ENCODE measurements at regions not wholly inside any gene's neighbourhood (a gene's known extent, or its start where the extent isn't known, plus 50 kb on each side); places are given as distances from the start of the nearest gene placed in this dataset.

- DNase-seq = no peak
Measured at GRCh38 chr15:31456354-31457060, 129.9 kb downstream of the KLF13 start.

- DNase-seq = no peak
Measured at GRCh38 chr15:31457161-31457560, 130.5 kb downstream of the KLF13 start.

GRCh38 chr15:31457631-31458526 is 131.2 kb downstream of the KLF13 start:
- DNase-seq = no peak

- DNase-seq = no peak
Measured at GRCh38 chr15:31458596-31459399, 132.2 kb downstream of the KLF13 start.

GRCh38 chr15:31459400-31459748 is 132.7 kb downstream of the KLF13 start:
- DNase-seq = no peak

GRCh38 chr15:31461375-31461774 is 134.7 kb downstream of the KLF13 start:
- DNase-seq = no peak

GRCh38 chr15:31461911-31462480 is 135.4 kb downstream of the KLF13 start:
- no peak for DNase-seq

- no peak for DNase-seq
Measured at GRCh38 chr15:31463521-31464102, 137.0 kb downstream of the KLF13 start.

- no peak for DNase-seq
Measured at GRCh38 chr15:31464216-31465082, 137.8 kb downstream of the KLF13 start.

GRCh38 chr15:31465083-31465955 is 138.7 kb downstream of the KLF13 start:
- DNase-seq = no peak

GRCh38 chr15:31467361-31467760 is 140.7 kb downstream of the KLF13 start:
- DNase-seq = no peak

GRCh38 chr15:31468911-31469785 is 142.5 kb downstream of the KLF13 start:
- no peak for DNase-seq

GRCh38 chr15:31469786-31470525 is 143.3 kb downstream of the KLF13 start:
- no peak for DNase-seq

- DNase-seq = no peak
Measured at GRCh38 chr15:31470756-31471155, 144.1 kb downstream of the KLF13 start.

GRCh38 chr15:31471731-31472430 is 145.2 kb downstream of the KLF13 start:
- no peak for DNase-seq

GRCh38 chr15:31472636-31473384 is 146.2 kb downstream of the KLF13 start:
- DNase-seq = no peak

GRCh38 chr15:31473385-31474058 is 146.9 kb downstream of the KLF13 start:
- DNase-seq = no peak
